HG03066 (cell line): ENCODE measurements at regions not wholly inside any gene's neighbourhood (a gene's known extent, or its start where the extent isn't known, plus 50 kb on each side); places are given as distances from the start of the nearest gene placed in this dataset.
A peak's percentile ranks its signal among the peaks of the same experiment; 100 is the strongest.

Experiments used
- ATAC-seq: cut with Tn5 transposase; IDR thresholded peaks from one replicate; pipeline ENCODE4 v1.9.1; 2021; ENCODE audit warnings: low read depth; ENCODE audit not compliant: unreplicated experiment

DNA sequence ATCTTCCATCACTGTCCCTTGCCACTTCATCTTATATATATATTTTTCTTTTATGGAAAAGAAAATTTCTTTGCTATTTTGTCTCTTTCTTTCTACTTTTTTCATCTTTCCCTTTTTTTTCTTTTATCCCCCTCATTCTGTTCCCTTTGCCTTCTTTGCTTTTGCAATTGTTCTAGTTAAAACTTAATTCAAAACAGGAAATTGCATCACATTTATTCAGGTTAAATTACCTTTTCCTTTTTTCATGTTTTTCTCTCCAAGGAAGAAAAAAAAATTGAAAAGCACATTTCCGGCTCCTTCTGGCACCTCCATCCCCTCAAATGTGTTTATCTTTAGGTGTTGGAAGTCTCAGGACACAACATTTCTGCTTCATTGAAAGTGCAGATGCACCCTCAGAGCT is 176.9 kb downstream of the FGF1 start:
- ATAC-seq: no peak

DNA sequence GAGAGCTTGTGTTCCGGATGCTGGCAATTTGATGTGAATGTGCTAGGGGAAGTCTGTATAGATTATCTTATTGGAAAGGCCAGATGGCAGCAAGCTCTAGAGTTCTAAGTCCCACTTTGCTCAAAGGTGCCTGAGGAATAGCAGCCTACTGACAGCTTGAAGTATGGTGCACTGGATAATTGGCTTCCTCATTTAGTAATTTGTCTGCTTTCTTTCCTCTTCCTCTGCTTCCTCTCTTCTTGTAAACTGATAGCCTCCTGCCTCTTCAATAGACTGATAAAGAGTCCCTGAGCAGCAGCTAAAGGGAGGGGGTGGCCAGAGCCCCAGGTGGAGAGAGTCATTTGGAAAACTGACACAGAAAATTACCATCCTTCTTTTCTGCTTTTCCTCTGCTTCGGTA is 177.3 kb downstream of the FGF1 start:
- ATAC-seq: no peak

DNA sequence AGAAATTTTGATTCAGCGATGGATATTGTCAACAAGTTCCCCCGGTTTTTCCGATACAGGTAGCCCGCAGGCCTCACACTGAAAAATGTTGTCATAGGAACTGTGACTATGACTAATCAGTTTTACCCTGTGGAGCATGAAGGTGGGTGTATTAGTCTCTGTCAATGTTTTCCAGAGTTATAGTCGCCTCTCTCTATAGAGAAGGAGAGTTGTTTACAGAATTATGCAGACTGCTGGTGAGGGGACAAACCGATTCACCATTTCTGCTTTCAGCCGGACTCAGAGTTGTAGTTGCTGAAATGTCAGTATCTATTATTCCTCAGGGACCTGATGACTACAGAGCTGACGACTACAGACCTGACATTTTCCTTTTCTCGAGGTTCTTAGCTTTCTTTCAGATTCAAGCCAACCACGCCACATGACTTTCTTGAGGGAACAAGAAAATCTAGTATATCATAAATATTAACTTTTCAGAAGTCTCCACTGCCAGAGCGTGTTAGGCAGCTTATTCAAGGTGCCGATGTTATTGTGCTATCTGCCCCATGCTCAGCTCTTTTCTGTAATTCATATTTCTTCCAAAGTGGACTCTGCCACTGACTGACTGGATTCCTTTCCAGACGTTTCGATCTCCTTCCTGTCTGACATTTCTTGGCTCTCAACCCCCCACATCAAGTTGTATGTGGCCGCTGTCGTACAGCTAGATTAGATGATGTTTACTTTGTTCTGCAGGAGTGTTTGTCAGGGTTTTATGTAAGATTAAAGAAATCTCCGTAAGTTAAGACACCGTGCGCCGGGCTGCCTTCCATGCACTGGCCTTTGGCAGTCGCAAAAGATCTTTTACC is 178.1 kb downstream of the FGF1 start:
- peak; percentile 74 for ATAC-seq

DNA sequence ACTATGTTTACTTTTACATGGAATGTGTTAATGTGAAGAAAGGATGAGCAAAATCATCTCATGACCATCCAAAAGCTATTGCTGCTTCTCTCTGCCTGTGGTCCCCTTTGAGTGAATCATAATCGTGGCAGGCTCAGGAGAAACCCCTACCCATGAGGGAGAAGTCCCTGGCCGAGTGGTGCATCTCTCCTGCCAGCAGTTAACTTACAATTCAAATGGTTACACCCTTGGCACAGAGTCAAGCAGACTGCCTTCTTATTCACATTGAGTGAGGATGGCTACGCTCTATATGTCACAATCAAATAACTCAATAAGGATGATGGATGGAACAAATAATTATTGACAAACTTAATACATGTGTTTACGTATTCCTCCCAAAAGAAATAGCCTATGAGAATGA is 179.1 kb downstream of the FGF1 start:
- ATAC-seq: no peak

DNA sequence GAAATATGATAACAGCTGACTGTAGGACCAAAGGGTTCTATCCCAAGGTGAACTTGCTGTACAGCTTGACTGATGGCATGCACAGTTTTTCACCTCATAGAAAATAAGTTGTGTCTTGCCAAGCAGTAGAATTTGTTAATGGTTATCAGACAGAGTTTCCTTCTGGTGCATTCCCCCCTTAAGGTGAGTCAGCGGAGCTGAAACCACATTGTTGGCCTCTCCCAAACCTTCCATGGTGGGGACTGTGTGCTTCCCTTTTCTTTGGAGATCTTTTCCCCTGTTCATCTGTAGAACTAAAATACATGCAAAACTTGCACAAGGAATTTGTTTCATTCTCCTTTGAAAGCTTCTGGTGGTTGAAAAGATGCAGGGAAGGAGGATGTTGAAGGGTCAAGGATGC is 179.8 kb downstream of the FGF1 start:
- no peak for ATAC-seq

DNA sequence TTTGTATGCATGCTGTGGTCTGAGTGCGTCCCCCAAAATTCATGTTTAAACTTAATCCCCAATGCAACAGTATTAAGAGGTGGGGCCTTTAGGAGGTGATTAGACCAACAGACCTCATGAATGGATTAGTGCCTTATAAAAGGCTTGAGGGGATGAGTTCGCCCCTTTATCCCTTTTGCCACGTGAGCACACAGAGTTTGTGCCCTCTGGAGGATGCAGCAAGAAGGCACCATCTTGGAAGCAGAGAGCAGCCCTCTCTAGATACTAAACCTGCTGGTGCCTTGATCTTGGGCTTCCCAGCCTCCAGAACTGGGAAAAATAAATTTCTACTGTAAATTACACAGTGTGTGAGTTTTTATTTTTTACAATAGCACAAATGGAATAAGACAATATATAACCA is 177.1 kb upstream of the SPRY4 start:
- ATAC-seq: no peak

DNA sequence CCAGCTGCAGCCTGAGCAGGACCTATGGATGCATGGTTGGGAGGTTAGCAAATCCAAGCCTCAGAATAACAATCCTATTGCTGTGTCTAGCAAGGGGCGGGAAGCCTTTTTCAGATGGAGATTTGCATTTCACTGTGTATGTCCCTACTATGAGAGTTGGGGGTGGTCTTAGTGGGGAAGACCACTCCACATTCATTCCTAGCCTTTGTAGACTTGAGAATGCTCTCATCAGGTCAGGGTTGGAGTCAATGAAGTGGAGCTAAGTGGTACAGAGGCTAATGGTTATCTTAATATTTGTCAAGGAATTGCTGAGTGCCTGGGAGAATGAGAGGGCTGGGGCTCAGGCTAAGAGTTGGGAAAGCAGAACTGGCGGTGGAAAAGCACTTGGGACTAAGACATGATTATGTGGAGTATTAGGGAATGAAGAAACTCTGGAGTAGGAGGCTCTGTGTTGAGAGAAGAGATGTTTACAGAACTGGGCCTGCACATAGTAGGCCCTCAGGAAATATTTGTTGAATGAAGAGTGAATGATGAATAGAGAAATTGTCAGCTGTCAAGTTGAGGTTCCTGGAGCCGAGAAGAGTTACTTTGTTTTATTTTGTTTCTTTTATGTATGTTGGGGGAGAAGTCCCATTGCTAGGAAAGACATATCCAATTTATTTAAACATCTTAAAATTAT is 175.5 kb upstream of the SPRY4 start:
- ATAC-seq: no peak

DNA sequence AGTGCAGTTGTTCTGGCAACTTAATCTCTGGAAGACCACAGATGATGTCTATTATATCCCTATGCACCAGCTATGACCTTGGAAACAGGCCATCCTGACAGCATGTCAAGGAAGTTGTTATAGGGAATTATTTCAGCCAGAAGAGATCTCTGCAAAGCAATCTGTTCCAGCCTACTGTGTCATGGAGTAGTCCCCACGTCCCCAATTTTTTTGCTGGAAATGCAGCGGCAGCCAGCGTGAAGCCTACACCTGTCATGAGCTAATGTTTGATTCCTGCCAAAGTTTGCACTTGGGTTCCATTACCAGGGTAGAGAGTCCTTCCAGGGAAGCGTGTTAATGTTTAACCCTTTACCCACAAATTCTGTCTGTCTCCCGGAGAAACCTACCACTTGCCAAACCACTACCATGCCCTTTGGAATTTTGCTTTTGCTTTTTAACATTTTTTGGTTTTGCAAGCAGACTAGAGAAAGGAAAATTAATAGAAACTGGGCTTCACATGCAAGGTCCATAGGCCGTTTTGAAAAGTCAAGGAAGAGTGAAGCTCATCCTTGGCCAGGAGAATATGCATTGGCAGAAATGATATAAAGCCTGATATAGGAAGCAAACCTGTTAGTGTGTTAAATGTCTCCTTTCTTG is 174.9 kb upstream of the SPRY4 start:
- ATAC-seq: no peak

DNA sequence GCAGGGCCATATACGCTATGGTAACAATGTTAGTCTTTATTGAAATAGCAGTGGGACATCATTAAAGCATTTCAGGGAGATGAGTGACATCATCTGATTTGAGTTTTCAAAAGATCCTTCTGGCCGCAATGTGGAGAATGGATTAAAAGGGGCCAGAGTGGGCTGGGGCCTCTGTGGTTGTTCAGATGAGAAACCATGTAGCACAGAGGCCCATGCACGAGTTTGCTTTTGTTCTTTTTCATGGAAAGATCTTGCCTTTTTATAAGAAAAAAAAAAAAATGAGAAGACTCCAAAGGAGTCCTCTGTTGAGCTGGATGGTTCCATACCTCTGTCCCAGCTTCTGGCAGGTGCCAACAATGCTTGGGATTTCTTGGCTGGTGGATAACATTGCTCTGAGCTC is 173.5 kb upstream of the SPRY4 start:
- no peak for ATAC-seq

DNA sequence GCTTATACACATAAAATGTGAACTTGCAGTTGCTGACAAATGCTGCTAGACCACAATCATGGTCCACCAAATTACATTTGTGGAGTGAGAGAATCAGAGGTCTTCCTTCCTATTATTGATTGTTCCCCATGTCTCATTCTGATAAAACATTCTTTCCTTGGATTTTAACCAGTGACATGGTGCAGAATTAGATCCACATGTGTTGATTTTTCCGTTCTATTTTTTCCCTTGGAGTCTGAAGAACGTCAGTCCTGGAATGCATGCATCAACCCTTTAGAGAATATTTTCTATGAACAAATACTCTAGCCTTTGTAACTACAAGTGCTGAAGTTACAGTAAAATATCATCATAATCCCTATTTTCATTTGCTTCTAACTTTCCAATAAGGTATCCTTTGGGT is 170.7 kb upstream of the SPRY4 start:
- ATAC-seq: no peak

DNA sequence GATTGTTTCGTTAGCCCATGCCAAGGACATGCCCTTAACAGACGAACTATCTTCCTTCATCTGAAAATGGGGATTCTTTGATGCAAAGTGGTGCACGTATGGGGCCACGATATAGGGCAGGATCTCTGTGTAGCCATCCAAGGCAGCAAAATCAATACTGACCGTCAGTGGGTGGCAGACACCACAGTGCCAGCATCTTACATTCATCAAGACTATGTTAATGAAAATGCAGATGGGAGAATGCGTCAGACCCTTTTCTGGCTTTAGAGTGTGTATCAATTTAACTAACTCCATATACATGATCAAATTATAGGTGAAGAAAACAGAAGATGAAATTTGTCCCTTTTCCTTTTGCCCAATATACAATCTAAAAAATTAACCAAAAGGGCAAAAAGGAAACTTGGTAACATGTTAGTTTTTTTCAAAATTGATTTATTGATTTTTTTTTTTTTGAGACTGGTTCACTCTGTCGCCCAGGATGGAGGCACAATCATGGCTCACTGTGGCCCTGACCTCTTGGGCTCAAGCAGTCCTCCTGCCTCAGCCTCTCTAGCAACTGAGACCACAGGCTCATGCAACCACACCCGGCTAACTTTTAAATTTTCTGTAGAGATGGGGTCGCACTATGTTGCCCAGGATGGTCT is 169.2 kb upstream of the SPRY4 start:
- no peak for ATAC-seq

DNA sequence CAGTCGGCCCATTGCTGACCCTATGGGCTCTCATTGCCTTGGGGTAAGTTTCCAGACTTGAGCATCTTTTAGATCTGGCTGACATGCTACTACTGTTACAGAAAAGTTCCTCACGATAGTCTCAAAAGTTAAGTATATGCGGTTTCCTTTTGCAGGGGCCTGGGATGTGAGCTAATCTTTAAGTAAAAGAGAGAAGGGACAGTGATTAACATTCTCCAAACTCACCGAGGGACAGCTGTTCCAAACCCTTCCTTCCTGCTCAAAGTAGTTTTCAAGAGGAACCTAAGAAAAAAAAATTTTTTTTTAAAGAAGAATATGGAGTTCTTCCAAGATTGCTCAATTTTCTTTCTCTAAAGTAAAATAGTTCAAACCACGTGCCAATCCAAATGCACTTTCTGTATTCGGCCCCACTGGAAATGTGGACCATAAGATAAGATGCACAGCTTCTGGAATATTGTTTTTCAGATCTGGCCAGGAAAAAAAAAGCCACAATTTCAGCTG is 168.0 kb upstream of the SPRY4 start:
- ATAC-seq: no peak

DNA sequence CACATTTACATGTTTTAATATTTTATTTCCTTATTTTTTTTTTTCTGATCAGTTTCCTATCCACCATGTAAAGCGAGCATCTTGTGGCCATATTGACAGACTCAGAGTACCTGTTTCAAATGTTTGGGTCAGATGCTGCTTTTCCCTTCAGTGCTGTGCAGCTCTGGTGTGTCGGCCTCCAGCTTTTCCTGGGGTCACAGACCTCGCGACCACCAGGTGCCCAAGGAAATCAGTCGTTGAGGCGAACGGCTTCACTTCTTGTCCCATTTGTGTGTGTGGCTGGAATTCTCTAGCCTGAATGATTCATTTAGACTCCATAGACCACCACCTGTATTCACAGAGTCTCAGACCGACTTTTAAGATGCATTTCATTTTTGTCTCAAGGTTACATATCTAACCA is 166.9 kb upstream of the SPRY4 start:
- no peak for ATAC-seq

DNA sequence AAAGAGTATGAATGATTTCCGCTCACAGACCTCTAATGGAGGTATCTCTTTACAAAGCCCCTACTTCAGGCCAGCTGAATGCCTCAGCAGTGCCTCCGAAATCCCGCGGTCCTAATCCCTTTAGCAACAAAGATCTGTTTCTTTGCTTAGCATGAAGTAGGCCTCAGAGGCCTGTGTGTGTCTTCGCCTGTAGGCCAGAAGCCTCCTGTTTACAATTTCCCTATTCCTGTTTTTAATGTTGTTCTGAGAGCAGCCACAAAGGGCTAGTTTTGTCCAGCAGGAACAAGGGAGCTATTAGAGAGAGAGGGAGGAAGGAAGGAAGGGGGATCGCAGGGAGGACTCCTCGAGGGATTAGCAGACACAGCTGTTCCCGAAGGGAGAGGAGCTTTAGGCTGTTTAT is 166.4 kb upstream of the SPRY4 start:
- no peak for ATAC-seq

DNA sequence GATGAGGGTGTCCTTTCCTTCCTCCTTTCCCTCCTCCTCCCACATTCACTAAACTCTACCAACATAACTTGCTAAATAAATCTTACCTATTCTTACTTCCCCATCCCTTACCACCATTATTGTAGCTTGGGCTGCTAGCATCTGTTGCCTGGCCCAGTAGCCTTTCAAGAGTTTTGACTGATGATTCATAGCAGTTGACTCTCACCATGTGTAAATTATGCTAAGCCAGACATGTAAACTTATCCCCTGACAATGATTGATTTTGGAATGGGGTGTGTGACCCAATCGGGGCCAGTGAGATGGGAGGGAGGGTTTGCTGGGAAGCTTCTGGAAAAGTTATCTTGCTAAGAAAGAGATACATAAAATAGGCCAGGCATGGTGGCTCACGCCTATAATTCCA is 161.8 kb upstream of the SPRY4 start:
- no peak for ATAC-seq

DNA sequence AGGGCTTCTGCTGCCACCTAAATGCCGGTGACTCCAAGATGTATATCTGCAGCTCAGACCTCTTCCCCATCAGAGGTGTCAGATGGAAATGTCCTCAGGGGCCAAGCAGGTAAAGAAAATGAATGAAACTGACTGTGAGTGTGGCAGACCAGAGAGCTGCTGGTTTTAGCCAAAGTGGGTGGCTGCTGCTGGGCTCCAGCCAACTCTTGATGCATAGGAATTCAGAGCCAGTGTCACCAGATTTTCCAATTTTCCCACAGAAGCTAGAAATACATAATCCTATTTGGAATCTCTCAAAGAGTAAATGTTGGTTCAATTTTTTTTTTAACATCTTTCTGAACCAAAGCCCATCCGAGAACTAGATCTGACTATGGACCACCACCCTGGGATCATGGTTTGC is 161.2 kb upstream of the SPRY4 start:
- ATAC-seq: no peak

DNA sequence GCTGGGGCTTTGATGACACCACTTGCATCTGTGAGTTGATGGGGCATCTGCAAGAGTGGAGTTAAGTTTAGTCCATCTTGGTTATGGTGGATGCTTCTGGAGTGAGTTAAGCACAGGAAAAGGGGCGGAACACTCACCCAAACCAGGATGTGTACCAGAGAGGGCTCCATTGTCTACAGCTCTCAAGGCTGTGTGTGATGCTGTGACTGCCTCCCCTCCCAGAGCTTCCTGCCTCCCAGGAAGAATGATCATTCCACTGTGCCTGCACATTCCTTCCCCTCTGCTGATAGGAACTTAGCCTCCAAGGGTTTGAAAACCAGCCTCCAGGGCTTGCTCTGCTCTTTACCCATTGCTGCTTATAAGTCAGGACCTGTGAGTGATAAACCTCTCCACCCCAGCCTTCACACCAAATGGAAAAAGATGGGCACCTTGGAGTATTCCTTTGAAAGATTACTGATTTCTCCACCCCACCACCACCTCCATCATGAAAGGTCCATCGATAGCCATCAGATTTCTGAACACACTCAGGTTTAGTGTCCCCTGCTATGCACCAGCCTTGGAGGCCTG is 160.1 kb upstream of the SPRY4 start:
- ATAC-seq: no peak

DNA sequence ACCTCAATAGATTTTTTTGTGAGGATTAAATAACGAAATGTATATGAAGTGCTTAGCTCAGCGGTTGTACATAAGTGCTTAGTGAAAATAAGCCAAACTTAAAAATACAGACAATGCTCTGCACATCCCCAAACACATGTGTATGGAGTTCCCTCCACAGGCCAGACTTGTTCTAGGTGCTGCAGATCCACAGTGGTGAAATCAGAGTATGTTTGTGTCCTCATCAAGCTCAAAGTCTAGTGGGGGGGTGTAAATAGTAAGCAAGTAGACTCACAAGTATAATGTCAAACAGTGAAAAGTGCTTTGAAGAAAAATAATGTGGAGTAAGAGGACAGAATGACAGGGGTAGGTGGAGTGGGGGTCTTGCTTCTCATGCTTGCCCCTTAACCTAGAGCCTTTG is 157.4 kb upstream of the SPRY4 start:
- ATAC-seq: no peak

DNA sequence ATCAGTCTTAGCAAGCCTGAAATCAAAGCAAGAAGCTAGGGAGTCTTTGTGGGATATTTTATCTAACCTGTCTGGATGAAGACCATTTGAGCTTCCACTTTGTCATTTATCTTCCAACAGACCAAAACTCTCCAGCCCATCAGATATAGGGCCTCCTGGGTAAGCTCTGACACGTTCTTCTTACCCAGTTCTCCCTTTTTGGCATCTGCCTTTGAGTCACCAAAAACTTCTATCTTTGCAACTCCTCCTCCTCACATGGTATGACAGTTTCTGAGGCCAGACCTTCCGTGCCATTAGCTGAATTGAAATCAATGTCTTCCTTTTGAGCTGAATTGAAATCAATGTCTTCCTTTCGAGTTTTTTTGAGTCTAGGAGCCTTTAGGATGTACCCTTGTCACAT is 156.6 kb upstream of the SPRY4 start:
- ATAC-seq: no peak

DNA sequence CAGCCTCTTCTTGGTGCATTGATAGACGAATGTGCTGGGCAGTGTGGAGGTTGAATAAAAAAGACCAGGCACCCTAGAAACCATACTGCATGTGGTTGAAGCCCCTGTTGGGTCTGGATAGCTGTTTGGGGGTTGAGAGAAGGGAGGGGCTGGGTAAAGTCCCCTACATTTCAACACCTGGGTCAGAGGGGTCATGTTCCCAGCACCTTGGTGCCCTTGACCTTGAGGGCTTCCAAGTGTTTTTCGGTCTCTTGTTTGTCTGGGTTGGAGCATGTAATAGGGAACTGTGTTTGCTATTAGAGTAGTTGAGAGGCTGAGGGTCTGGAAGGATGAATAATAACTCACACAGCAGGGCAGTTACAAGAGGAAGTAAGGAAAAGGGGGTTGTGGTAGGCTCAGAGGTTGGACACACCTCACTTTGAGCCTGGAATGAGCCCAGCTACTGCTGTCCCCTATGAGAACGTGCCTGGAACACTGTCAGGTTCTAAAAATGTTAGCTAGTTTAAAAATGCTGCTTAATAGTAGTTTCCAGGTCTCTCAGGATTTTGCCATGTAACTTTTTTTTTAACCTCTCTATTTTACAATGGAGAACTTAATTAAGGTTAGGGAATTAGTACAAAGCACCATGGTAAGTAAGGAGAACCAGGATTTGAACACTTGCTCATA is 155.2 kb upstream of the SPRY4 start:
- no peak for ATAC-seq
